Body of pancreas (tissue), 4 donors: ENCODE measurements at regions not wholly inside any gene's neighbourhood (a gene's known extent, or its start where the extent isn't known, plus 50 kb on each side); places are given as distances from the start of the nearest gene placed in this dataset.

Experiments
- ATAC-seq: fragments of 150-250 bp; one replicate; pipeline ENCODE4 v1.9.1; 2016
- DNase-seq, 4 donors: peaks; one replicate each; pipeline ENCODE4 v3.0.0-alpha.2; 2019
- H3K27ac ChIP-seq, 4 donors: fragments of 200-600 bp; sonication (generic); 1 replicate in 3 of 4; 2 replicates in 1 of 4; pipeline versions ENCODE4 v1.5.1 to v1.6.1; 2016 to 2019; ENCODE audit warnings: mild to moderate bottlenecking in 1 of 4, mixed read lengths in 1 of 4, moderate library complexity in 1 of 4
- H3K27me3 ChIP-seq, 2 donors: fragments of 200-600 bp; sonication (generic); one replicate each; pipeline ENCODE4 v1.6.0; 2016; ENCODE audit warnings: mild to moderate bottlenecking in 1 of 2
- H3K36me3 ChIP-seq, 2 donors: fragments of 200-600 bp; sonication (generic); replicated peaks in 1 of 2; 2 replicates each; pipeline ENCODE4 v1.5.1; 2016; ENCODE audit warnings: low read depth in 2 of 2; ENCODE audit not compliant: insufficient read depth in 1 of 2
- H3K4me1 ChIP-seq: fragments of 200-600 bp; sonication (generic); one replicate; pipeline ENCODE4 v1.6.0; 2016
- H3K4me3 ChIP-seq, 2 donors: fragments of 200-600 bp; sonication (generic); 1 replicate in 1 of 2; 2 replicates in 1 of 2; pipeline ENCODE4 v1.5.1; 2016 to 2019
- H3K9me3 ChIP-seq, 3 donors: fragments of 200-600 bp; sonication (generic); 1 replicate in 2 of 3; 2 replicates in 1 of 3; pipeline ENCODE4 v1.5.1; 2016
- CTCF ChIP-seq, 7 experiments: fragments of 450-650 bp in 4 of 7; fragments of 200-600 bp in 3 of 7; sonication (generic) in 3 of 7; IDR thresholded peaks; one replicate each; pipeline ENCODE4 v1.5.1; 2016 to 2019; ENCODE audit warnings: antibody characterized with exemption in 7 of 7
- POLR2A ChIP-seq, 3 donors: fragments of 450-650 bp; IDR thresholded peaks; one replicate each; pipeline ENCODE4 v1.6.1; 2016; ENCODE audit warnings: antibody characterized with exemption in 3 of 3, mild to moderate bottlenecking in 2 of 3
- WGBS, 2 donors: methylation state at CpG; one replicate each; pipeline ENCODE4 v1.1.5; 2017; 5-methylcytosine and 5-hydroxymethylcytosine counted together
- intact Hi-C: fragments of 100-400 bp; cut with DNase I; formaldehyde crosslinking; loops from one replicate; pipeline ENCODE4 v1.15.1; 2023

GRCh38 chr10:128816726-128817125 is 650.3 kb upstream of the MGMT start:
- WGBS, 2 donors: 54 to 92% methylated on average over 2 of the region's 2 CpGs
- TF ChIP-seq POLR2A (IDR thresholded peaks at IDR 0.05): no peak
- TF ChIP-seq CTCF (IDR thresholded peaks at IDR 0.05): no peak
- Histone ChIP-seq H3K4me1 (no peaks in the 10 kb centered on the region), H3K9me3 (no peaks in the 10 kb centered on the region), H3K27ac (no peak overlapping the region), H3K36me3 (no peaks in the 10 kb centered on the region), H3K27me3 (no peaks in the 10 kb centered on the region), H3K4me3 (no peak overlapping the region)
- DNase-seq: no peak
- no peak for ATAC-seq
- intact Hi-C loops: no loop called here

- intact Hi-C loops: no loop called here
- 69 to 70% methylated on average over 2 of the region's 2 CpGs for WGBS, 2 donors
- Histone ChIP-seq H3K27me3 (no peaks in the 10 kb centered on the region), H3K36me3 (no peaks in the 10 kb centered on the region), H3K27ac (no peak overlapping the region), H3K9me3 (no peaks in the 10 kb centered on the region), H3K4me3 (no peak overlapping the region), H3K4me1 (no peaks in the 10 kb centered on the region)
- DNase-seq (no peak), ATAC-seq (no peak)
- TF ChIP-seq POLR2A (IDR thresholded peaks at IDR 0.05) (no peak), CTCF (IDR thresholded peaks at IDR 0.05) (no peak)
Measured at GRCh38 chr10:128817636-128818035, 649.4 kb upstream of the MGMT start.

GRCh38 chr10:128820663-128821062 is 646.4 kb upstream of the MGMT start:
- WGBS, 2 donors: 46 to 63% methylated on average over 7 of the region's 7 CpGs
- no peak overlapping the region for H3K4me3 ChIP-seq
- no peaks in the 10 kb centered on the region for H3K36me3 ChIP-seq
- ATAC-seq (no peak), DNase-seq (no peak)
- TF ChIP-seq POLR2A (IDR thresholded peaks at IDR 0.05): no peak
- no peak for TF ChIP-seq CTCF (IDR thresholded peaks at IDR 0.05)
- H3K4me1 ChIP-seq: no peaks in the 10 kb centered on the region
- no peak overlapping the region for H3K27ac ChIP-seq
- intact Hi-C loops: no loop called here
- no peaks in the 10 kb centered on the region for H3K27me3 ChIP-seq
- H3K9me3 ChIP-seq: no peaks in the 10 kb centered on the region

GRCh38 chr10:128823201-128823600 is 643.8 kb upstream of the MGMT start:
- Histone ChIP-seq H3K27me3 (no peaks in the 10 kb centered on the region), H3K9me3 (no peaks in the 10 kb centered on the region), H3K36me3 (no peaks in the 10 kb centered on the region), H3K27ac (no peak overlapping the region), H3K4me3 (no peak overlapping the region), H3K4me1 (no peaks in the 10 kb centered on the region)
- DNase-seq (no peak), ATAC-seq (no peak)
- WGBS, 2 donors: 67 to 70% methylated on average over 15 to 16 of the region's 16 CpGs
- intact Hi-C loops: no loop called here
- no peak for TF ChIP-seq POLR2A (IDR thresholded peaks at IDR 0.05)
- no peak for TF ChIP-seq CTCF (IDR thresholded peaks at IDR 0.05)

GRCh38 chr10:128825626-128826025 is 641.4 kb upstream of the MGMT start:
- no peaks in the 10 kb centered on the region for H3K36me3 ChIP-seq
- no peak overlapping the region for H3K27ac ChIP-seq
- no peaks in the 10 kb centered on the region for H3K27me3 ChIP-seq
- no peak overlapping the region for H3K4me3 ChIP-seq
- no peaks in the 10 kb centered on the region for H3K9me3 ChIP-seq
- intact Hi-C loops: no loop called here
- no peak for TF ChIP-seq CTCF (IDR thresholded peaks at IDR 0.05)
- TF ChIP-seq POLR2A (IDR thresholded peaks at IDR 0.05): no peak
- DNase-seq (peak in 1 of 4 donors; percentile 7), ATAC-seq (no peak)
- WGBS, 2 donors: 59 to 65% methylated on average over 6 of the region's 6 CpGs
- no peaks in the 10 kb centered on the region for H3K4me1 ChIP-seq
